ENCODE measurements at regions not wholly inside any gene's neighbourhood (a gene's known extent, or its start where the extent isn't known, plus 50 kb on each side); places are given as distances from the start of the nearest gene placed in this dataset.

DNA sequence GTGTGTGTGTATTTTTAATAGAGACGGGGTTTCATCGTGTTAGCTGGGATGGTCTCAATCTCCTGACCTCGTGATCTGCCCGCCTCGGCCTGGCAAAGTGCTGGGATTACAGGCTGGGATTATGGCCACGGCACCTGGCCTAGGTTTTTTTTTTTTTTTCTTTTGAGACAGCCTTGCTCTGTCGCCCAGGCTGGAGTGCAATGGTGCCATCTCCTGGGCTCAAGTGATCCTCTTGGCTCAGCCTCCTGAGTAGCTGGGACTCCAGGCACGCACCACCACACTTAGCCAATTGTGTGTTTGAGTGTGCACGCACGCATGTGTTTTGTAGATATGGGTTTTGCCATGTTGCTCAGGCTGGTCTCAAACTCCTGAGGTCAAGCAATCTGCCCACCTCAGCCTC is 629.8 kb downstream of the ETV1 start:
- no peak for TF ChIP-seq TAF1 (IDR thresholded peaks at IDR 0.05; ENCODE audit: low read depth)
- TF ChIP-seq RAD21 (IDR thresholded peaks at IDR 0.05; ENCODE audit: low read depth): no peak; the same call in 1 of the 2 replicates
- no peak for TF ChIP-seq TCF12 (IDR thresholded peaks at IDR 0.05; ENCODE audit: low read depth)
- no peak for TF ChIP-seq EGR1 (IDR thresholded peaks at IDR 0.05)
- no peak for TF ChIP-seq NFIC (IDR thresholded peaks at IDR 0.05)
- TF ChIP-seq, protein P1, sequence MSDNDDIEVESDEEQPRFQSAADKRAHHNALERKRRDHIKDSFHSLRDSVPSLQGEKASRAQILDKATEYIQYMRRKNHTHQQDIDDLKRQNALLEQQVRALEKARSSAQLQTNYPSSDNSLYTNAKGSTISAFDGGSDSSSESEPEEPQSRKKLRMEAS (IDR thresholded peaks at IDR 0.05): no peak
- TF ChIP-seq, protein P2, sequence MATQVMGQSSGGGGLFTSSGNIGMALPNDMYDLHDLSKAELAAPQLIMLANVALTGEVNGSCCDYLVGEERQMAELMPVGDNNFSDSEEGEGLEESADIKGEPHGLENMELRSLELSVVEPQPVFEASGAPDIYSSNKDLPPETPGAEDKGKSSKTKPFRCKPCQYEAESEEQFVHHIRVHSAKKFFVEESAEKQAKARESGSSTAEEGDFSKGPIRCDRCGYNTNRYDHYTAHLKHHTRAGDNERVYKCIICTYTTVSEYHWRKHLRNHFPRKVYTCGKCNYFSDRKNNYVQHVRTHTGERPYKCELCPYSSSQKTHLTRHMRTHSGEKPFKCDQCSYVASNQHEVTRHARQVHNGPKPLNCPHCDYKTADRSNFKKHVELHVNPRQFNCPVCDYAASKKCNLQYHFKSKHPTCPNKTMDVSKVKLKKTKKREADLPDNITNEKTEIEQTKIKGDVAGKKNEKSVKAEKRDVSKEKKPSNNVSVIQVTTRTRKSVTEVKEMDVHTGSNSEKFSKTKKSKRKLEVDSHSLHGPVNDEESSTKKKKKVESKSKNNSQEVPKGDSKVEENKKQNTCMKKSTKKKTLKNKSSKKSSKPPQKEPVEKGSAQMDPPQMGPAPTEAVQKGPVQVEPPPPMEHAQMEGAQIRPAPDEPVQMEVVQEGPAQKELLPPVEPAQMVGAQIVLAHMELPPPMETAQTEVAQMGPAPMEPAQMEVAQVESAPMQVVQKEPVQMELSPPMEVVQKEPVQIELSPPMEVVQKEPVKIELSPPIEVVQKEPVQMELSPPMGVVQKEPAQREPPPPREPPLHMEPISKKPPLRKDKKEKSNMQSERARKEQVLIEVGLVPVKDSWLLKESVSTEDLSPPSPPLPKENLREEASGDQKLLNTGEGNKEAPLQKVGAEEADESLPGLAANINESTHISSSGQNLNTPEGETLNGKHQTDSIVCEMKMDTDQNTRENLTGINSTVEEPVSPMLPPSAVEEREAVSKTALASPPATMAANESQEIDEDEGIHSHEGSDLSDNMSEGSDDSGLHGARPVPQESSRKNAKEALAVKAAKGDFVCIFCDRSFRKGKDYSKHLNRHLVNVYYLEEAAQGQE (IDR thresholded peaks at IDR 0.05; ENCODE audit: low read depth): no peak
- TF ChIP-seq YY1 (IDR thresholded peaks at IDR 0.05; ENCODE audit: low read depth): no peak
- no peak for TF ChIP-seq CEBPB (IDR thresholded peaks at IDR 0.05)
- no peak for TF ChIP-seq EP300 (IDR thresholded peaks at IDR 0.05; ENCODE audit: borderline replicate concordance)
- TF ChIP-seq, protein P3, sequence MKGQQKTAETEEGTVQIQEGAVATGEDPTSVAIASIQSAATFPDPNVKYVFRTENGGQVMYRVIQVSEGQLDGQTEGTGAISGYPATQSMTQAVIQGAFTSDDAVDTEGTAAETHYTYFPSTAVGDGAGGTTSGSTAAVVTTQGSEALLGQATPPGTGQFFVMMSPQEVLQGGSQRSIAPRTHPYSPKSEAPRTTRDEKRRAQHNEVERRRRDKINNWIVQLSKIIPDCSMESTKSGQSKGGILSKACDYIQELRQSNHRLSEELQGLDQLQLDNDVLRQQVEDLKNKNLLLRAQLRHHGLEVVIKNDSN (IDR thresholded peaks at IDR 0.05): no peak
